ENCODE measurements at regions not wholly inside any gene's neighbourhood (a gene's known extent, or its start where the extent isn't known, plus 50 kb on each side); places are given as distances from the start of the nearest gene placed in this dataset.

- TF ChIP-seq FOXP2 (optimal IDR thresholded peaks at IDR 0.05; ENCODE audit: control extremely low read depth, extremely low read length, insufficient read depth) (no peak), POLR2AphosphoS5 (IDR thresholded peaks at IDR 0.05; ENCODE audit: borderline replicate concordance, low read depth, low read length) (no peak), EZH2 (IDR thresholded peaks at IDR 0.05) (no peak)
Observed at GRCh38 chr14:82449926-82450468, 916.3 kb upstream of the SEL1L start.
